HG03025 (cell line): ENCODE measurements at regions not wholly inside any gene's neighbourhood (a gene's known extent, or its start where the extent isn't known, plus 50 kb on each side); places are given as distances from the start of the nearest gene placed in this dataset.
"Not testable (repeated sequence)": the region's sequence is repeated elsewhere in the genome, so short reads cannot be mapped to it uniquely, and the experiment has no call there.

Experiments
- ATAC-seq: cut with Tn5 transposase; IDR thresholded peaks from one replicate; pipeline ENCODE4 v1.9.1; 2021; ENCODE audit warnings: mild to moderate bottlenecking, moderate library complexity; ENCODE audit not compliant: unreplicated experiment, low FRiP score

DNA sequence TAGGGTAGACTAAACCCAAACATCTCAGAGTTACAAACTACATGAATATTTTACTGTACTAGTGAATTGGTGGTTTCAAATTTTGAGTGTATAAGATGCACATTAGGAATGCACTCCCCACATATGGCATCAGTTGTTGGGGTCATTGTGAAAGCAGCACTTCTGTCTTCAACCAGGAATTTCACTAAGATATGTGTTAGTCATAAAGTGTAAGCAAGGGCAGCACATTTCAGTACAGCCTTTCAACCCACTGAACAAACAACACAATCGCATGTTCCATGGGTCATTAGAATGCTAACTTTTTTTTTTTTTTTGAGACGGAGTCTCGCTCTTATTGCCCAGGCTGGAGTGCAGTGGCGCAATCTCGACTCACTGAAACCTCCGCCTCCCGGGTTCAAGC lies 164.1 kb upstream of the MAP2 start:
- ATAC-seq: no peak

GRCh38 chr2:209260281-209260680 lies 163.6 kb upstream of the MAP2 start:
- ATAC-seq: no peak

GRCh38 chr2:209261366-209262053 lies 162.3 kb upstream of the MAP2 start:
- ATAC-seq: not testable (repeated sequence)

GRCh38 chr2:209269024-209269423 lies 154.8 kb upstream of the MAP2 start:
- ATAC-seq: no peak

DNA sequence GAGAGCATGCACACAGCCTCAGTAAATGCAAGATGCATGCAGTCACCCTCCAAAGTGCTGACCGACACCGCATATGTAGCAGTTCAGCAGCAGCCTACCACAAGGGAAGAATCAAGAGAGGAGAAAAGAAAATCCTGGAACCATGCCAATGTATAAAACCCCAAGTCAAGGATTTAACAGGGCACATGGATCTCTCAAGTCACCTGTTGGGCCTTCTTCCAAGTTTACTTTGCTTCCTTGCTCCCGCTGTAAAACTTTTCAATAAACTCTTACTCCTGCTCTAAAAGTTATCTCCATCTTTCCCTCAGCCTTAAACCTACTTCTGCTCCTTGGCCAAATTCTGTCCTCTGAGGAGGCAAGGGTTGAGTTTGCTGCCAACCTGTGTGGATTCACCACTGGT lies 147.8 kb upstream of the MAP2 start:
- ATAC-seq: no peak

- ATAC-seq: no peak
Observed at GRCh38 chr2:209277444-209277843, 146.4 kb upstream of the MAP2 start.

- ATAC-seq: no peak
Observed at GRCh38 chr2:209298601-209299000, 125.2 kb upstream of the MAP2 start.

DNA sequence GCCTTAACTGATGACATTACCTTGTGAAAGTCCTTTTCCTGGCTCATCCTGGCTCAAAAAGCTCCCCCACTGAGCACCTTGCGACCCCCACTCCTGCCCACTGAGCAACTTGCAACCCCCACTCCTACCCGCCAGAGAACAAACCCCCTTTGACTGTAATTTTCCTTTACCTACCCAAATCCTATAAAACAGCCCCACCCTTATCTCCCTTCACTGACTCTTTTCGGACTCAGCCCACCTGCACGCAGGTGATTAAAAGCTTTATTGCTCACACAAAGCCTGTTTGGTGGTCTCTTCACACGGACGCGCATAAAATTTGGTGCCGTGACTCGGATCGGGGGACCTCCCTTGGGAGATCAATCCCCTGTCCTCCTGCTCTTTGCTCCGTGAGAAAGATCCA lies 124.4 kb upstream of the MAP2 start:
- ATAC-seq: not testable (repeated sequence)

GRCh38 chr2:209300766-209301165 lies 123.1 kb upstream of the MAP2 start:
- ATAC-seq: not testable (repeated sequence)

GRCh38 chr2:209305026-209305425 lies 118.8 kb upstream of the MAP2 start:
- no peak for ATAC-seq

- ATAC-seq: no peak
Observed at GRCh38 chr2:209305746-209306196, 118.1 kb upstream of the MAP2 start.

DNA sequence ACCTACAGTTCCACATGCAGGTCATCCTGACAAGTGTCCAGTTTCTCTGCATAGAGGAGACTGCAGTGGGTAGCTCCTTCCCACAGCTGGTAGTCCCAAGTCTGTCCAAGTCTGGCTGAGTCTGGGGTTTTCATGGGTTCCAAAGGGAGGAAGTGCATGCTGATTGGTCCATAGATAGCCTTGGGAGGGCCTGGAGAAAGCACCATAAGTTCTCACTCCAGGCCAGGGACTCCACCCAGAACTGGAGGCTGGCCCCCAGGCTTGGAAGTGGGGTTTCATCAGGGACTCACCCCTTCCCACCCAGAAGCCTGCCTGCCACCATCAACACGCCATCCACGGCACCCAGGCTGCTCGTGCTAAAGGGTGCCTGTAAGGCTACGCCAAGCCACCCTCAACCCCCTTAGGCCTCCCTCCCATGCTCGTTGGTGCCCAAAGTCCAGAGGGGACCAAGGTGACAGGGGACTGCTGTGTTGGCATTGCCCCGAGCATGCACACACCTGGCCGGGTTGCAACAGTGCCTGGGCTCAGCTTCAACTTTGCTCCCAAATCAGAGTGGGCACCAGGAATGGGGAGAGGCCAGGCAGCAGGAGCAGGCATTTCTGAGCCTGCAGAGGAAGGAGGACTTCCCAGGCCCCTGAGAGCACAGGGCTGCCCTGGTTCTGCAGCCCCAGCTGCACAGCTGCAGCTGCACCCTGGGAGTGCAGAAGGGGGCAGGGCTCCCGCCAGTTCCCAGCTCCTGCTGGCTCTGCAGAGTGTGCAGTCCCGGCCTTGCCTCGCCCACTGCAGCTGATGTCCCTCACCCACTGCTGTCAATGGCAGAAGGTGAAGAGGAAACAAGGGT lies 116.5 kb upstream of the MAP2 start:
- no peak for ATAC-seq

- ATAC-seq: no peak
Observed at GRCh38 chr2:209308415-209308814, 115.4 kb upstream of the MAP2 start.

DNA sequence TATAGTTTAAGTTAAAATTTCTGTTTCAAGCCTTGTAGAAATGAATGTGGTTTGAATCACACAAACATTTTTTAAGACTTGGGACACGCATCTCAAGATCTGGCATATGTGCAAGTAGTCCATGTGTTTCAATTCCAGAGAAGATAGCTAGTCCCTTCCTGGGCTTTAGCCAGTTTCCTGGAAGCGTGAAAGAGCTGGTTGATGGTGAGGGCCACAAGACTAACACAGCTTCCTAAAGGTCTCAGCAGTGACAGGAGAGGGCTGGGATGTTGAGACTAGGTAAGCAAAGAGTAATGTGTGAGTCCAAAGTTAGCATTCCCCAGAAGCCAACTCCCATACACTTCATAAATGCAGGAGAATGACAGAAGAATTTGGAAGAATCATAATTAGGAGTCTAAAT lies 111.9 kb upstream of the MAP2 start:
- ATAC-seq: no peak

DNA sequence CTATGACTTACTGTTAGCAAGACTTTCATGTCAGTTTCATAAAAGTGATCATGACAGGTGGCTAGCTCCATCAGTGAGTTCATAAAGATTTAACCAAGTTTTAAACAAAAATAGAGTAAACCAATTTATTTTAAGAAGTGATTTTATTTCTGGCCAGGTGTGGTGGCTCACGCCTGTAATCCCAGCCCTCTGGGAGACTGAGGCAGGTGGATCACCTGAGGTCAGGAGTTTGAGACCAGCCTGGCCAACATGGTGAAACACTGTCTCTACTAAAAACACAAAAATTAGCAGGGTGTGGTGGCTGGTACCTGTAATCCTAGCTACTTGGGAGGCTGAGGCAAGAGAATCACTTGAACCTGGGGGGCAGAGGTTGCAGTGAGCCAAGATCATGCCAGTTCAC lies 111.4 kb upstream of the MAP2 start:
- not testable (repeated sequence) for ATAC-seq

GRCh38 chr2:209314653-209315052 lies 109.2 kb upstream of the MAP2 start:
- no peak for ATAC-seq

GRCh38 chr2:209316141-209316540 lies 107.7 kb upstream of the MAP2 start:
- no peak for ATAC-seq

DNA sequence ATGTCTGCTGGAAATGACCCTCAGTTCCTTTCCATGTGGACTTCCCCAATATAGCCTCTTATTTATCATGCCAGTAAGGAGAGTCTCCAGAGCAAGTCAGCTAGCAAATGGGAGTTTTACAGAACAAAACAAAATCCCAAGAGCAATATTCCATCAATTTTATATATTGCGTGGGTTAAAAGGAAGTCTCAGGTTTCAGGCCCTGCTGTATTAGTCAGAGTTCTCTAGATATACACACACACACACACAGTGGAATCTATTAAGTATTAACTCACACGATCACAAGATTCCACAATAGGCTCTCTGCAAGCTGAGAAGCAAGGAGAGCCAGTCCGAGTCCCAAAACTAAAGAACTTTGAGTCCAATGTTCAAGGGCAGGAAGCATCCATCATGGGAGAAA lies 102.8 kb upstream of the MAP2 start:
- no peak for ATAC-seq

DNA sequence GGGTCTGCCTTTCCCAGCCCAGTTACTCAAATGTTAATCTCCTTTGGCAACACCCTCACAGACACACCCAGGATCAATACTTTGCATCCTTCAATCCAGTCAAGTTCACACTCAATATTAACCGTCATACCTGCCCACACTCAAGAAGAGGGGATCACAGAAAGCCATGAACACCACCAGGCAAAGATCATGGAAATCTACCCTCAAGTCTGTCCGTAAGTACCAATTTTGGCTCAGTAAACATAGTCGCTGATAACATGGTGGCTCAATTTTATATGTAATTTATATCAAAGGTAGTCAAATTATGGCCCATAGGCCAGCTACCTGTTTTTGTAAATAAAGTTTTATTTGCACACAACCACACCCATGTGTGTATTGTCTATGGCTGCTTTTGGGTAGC lies 102.3 kb upstream of the MAP2 start:
- no peak for ATAC-seq

GRCh38 chr2:209322041-209322440 lies 101.8 kb upstream of the MAP2 start:
- ATAC-seq: no peak

- no peak for ATAC-seq
Observed at GRCh38 chr2:209322905-209323512, 100.8 kb upstream of the MAP2 start.
